ENCODE measurements at regions not wholly inside any gene's neighbourhood (a gene's known extent, or its start where the extent isn't known, plus 50 kb on each side); places are given as distances from the start of the nearest gene placed in this dataset.

GRCh38 chr7:42545049-42545724 lies 308.2 kb upstream of the GLI3 start:
- TF ChIP-seq POLR2A (IDR thresholded peaks at IDR 0.05) (no peak), CTCF (IDR thresholded peaks at IDR 0.05) (no peak)
